C4-2B (cell line): ENCODE measurements at regions not wholly inside any gene's neighbourhood (a gene's known extent, or its start where the extent isn't known, plus 50 kb on each side); places are given as distances from the start of the nearest gene placed in this dataset.

Experiments used
- CTCF ChIP-seq: fragments of 450-650 bp; conservative IDR thresholded peaks from 2 replicates; pipeline ENCODE4 v1.5.1; 2017; ENCODE audit warnings: mild to moderate bottlenecking
- ZFX ChIP-seq: fragments of 450-650 bp; IDR thresholded peaks from 2 replicates; pipeline ENCODE4 v1.6.1; 2017

DNA sequence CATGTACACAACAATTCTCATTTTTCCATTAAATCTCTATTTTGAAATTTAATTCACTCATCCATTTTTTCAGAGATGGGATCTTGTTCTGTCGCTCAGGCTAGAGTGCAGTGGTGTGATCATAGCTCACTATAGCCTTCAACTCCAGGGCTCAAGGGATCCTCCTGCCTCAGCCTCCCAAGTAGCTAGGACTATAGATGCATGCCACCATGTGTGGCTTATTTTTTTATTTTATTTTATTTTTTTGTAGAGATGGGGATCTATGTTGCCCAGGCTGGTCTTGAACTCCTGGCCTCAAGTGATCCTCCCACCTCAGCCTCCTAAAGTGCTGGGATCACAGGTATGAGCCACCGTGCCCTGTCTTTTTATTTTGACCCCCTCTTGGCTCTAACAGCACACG, 203.8 kb upstream of the KLF14 start:
- TF ChIP-seq CTCF (no peak), ZFX (no peak)
